ENCODE measurements at regions not wholly inside any gene's neighbourhood (a gene's known extent, or its start where the extent isn't known, plus 50 kb on each side); places are given as distances from the start of the nearest gene placed in this dataset.

GRCh38 chr3:153767601-153768560 lies 353.3 kb upstream of the ARHGEF26 start:
- TF ChIP-seq CTCF (optimal IDR thresholded peaks at IDR 0.05 in 1 of 3, IDR thresholded peaks at IDR 0.05 in 1 of 3, conservative IDR thresholded peaks at IDR 0.05 in 1 of 3; ENCODE audit: extremely low read depth in 1 of 3, insufficient read depth in 2 of 3, low read length in 3 of 3) (no peak), EZH2 (IDR thresholded peaks at IDR 0.05; ENCODE audit: low read length) (no peak)
